Colon (tissue), 2 donors: ENCODE measurements at regions not wholly inside any gene's neighbourhood (a gene's known extent, or its start where the extent isn't known, plus 50 kb on each side); places are given as distances from the start of the nearest gene placed in this dataset.
A peak's percentile ranks its signal among the peaks of the same experiment; 100 is the strongest.

Source experiments
- FAIRE-seq: peaks from 2 replicates; lab custom pipeline; 2012; peaks lifted over from hg19 to GRCh38; lab: Jason Lieb, UNC
- donor health status: control.
- donor health status: control.

DNA sequence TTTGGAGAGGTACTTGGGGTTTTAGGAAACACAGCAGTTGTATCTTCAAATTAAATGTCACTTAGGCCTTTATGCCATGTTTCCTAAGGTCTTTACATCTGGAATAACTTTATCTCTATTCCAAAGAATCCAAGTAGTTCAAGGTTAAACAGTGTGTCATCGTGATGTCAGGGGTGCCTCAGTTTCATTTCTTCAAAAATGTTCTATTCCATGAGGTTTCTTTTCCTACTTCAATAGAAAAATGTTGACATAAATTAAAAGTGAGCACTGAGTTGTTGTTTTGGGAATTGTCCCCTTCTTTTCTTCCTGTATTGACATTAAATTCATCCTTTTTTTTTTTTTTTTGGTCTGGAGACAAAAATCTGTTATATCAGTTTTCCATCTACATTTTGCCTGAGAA, 160.6 kb upstream of the C21orf91 start:
- no peak for FAIRE-seq

DNA sequence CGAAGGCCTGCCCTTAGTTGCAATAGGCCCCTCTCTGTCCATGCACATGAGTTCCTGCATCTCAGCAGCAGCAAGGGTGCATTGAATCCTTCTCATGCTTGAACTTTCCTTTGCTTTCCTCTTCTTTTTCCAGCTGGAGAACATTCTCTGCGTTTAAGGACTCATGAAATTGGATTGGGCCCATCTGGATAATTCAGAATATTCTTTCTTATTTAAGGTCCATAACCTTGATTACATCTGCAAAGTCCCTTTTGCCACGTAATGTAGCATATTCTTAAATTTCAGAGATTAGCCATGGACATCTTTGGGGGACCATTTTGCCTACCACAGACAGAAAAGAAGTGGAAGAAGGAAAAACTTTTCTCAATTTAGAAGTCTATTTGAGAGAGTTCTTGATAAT, 159.7 kb upstream of the C21orf91 start:
- no peak for FAIRE-seq

DNA sequence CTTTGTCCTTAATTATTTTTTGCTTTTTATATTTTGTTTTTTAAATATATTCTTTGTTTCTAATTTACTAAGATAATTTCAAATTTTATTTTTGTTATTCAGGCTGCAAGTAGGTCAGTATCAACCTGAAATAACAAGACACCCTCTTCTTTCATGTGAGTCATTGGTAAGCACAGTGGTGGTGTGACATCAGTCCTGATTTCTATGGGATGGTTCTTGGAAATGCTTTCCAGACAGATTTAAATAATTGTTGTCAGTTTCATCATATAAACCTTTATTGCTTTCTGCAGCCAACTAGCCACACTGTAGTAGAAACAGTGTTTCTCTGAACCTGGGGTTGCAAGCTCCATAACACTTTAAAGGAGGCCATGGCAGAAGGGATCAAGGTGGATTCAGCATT, 157.5 kb upstream of the C21orf91 start:
- no peak for FAIRE-seq

DNA sequence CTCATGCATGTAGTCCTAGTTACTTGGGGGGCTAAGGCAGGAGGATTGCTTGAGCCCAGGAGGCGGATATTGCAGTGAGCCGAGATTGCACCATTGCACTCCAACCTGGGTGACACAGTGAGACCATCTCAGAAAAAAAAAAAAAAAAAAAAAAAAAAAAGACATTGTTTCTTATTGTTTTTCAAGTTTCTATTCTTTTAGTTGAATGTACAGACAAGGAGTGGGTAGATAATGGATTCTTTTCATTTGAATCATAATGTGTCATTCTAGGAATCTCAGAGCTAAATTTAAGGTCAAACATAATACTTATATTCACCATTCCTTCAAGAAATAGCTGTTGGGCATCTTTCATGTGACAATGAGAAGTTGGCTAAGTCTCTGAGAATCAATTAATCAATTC, 157.0 kb upstream of the C21orf91 start:
- FAIRE-seq = no peak

DNA sequence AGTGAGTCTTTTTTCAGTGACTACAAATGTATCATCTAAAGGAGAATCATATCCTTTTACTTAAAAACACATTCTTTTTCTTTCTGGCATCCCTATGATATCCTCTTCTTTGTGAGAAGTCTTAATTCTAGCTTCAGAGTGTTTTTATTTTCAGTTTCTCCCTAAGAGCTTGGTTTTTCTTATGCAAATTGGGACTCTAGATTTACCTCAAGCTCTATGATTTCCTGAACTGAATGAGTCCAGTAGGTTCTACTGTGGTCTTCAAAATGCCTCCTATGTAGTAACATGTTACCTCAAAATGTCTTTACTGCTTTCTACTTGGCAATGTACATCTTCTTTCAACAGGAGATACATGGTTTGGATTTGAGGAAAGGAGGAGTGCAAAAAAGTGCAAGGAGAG, 148.2 kb upstream of the C21orf91 start:
- no peak for FAIRE-seq

DNA sequence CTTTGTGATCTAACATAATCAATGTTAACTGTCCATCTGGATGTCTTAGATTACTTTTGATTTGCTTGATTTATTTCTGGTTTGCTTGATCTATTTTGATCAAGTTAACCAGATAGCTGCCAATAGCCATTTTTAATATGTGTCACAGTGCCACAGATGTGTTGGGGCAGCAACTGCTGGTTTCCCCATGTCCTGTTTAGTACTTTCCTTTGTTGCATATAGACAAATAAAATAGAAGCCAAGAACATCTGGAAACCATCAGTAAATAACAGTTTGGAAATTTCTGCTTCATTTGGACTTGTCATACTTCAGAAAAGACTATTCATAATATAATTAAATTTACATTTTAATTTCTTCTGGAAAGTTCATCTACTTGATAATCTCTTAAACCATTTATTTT, 145.6 kb upstream of the C21orf91 start:
- FAIRE-seq = no peak

DNA sequence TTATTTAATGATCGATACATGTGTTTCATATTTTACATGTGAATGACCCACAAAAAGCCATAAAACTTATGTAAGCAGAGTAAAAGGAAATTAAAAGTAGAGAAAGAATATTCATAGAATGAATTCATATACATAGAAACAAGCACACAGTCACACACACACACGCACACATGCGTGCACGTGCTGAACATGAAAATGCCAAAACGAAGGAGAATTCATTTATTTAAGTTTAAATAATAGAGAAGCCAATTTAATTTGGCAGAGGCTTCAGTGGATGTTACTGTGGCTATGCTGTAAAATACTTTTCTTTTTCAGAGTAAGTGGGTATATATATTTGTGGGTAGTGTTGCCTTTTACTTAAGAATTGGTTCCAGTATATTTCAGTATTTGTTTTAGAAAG, 145.0 kb upstream of the C21orf91 start:
- FAIRE-seq = no peak

DNA sequence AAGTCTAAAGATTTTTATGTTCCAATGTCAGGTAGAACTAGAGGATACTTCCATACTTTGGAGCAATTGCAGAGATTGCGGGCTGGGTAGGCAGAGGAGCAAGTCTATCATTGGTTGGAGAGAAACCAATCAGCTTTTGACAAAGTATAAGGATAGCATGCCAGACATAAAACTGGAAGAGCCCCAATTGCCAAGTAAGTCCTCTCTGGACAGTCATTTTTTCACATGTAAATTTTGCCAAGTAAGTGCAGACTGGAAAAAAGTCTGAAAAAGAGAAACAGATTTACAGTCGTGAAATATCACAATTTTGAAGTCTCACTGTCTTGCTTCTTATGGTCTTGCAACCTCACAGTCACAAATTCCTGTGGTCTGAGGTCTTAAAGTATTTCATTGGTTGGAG, 131.4 kb upstream of the C21orf91 start:
- no peak for FAIRE-seq

DNA sequence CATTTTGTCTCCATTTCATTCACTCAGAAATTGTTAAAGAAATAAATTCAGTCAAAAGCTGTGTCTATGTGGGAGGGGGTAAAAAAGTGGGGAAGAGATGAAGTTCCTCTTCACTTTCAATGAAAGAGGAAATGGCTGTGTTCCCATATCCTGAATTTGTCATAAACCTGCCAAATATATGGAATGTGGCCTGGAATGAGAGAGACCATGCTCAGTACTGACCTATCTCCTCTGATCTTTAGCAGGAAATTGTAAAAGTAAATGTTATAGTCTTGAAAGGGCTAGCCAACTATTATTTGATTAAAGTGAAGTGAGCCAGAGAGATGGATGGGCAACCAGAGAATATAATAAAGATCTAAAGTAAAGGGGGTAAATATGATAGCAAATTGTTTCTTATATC, 130.3 kb upstream of the C21orf91 start:
- no peak for FAIRE-seq

DNA sequence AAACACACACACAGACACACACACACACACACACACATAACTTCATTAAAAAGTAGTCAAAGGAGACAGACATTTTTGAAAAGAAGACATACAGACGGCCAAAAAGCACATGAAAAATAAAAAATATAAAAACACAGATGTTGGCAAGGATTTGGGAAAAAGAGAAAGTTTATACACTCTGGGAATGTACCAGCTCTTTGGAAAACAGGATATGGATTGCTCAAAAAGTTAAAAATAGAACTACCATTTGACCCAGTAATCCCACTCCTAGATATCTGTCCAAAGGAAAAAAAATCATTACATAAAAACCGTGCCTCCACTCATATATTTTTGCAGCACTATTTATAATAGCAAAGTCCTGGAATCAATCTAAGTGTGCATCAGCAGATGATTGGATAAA, 128.4 kb upstream of the C21orf91 start:
- no peak for FAIRE-seq

DNA sequence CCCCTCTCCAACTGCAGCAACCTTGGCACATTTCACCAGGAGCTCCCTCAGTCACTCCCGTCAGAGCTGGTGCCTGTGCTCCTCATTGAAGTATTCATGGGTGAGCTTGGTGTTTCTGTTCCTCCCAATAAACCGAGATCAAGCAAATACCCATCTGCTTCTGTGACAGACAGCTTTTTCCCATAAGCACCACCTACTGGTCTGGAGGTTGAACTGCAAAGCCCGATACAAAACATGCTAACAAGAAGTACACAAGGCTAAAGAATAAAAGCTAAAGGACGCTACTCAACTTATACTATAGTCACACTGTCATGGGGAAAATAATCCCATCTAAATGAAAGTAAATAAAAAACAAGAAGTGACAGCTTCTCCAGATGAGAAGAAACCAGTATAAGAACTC, 111.9 kb upstream of the C21orf91 start:
- FAIRE-seq = no peak

DNA sequence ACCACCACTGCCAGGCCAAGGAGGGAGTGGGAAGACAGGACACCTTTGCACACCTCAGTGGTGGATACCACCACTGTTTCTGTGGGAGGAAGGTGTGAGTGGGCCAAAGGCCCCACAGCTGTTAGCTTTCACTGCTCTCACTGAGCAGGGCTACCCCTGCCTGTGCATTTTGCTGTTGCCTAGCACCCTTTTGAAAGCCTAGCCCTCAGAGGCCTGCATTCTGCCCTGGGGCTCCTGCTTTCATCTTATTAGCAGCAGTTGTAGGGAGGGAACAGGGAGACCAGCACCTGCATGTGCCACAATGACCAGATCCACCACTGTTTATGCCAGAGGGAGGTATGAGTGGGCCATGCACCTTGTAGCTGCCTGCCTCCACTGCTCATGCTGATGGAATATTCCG, 110.9 kb upstream of the C21orf91 start:
- no peak for FAIRE-seq

DNA sequence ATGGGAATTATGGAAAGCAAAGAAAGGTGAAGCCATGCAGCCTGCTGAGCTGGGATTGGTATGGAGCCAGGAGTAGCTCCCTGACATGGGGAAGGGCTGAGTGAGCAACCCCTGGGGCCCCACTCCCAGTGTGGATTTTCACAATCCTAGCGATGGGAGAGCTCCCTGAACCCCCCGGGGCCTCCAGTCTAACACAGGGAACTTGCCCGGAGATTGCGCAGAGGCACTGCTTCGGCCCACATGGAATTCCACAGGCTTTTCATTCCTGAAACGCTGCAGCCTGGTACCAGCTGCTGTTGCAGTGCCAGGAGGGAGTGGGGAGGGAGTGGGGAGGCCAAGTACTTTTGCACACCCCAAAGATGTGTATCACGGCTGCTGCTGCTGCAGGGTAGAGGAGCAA, 110.4 kb upstream of the C21orf91 start:
- FAIRE-seq = no peak

DNA sequence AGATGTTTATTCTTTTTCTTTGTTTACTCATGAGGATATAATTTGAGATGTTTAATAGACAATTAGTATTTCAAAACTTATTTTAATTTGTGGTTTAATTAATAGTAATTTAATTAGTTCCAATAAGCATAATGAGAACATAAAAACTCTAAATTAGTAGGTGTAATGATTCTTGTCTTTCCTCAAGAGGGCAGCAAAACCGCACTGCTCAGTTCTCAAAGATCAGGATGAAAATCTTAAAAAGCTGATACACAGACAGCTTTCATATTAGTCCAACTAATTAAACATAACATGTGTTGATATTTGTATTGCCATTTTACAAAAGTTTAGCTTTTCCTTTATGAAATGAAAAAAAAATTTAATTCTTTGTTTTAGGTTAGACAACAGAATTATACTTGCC, 106.7 kb upstream of the C21orf91 start:
- no peak for FAIRE-seq

DNA sequence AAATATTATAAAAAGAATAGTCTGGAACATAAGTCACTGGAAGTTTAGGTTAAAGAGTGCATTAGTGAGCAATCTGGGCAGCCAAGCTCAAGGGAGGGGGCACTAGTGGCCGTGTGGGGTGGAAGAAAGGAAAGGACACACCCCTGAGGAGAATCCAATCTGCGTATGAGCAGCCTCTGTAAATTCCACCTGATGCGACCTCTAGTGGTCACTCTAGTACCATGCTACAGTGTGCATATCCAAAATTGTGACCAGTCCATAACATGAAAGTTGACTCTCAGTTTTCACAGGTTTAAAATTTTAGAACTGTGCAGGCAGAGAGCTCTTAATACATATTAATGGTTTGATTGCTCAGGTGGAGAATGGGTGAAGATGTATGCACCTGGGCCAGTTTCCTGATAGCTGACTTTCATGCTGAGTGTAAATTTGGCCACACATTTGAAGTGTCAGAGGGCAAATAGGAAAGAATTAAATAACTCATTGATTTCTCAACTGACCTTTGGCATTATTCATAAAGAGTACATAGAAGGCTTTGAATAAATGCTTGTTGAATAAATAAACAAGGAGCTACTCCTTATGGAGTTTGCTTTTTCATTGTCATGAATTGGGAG, 105.9 kb upstream of the C21orf91 start:
- no peak for FAIRE-seq

DNA sequence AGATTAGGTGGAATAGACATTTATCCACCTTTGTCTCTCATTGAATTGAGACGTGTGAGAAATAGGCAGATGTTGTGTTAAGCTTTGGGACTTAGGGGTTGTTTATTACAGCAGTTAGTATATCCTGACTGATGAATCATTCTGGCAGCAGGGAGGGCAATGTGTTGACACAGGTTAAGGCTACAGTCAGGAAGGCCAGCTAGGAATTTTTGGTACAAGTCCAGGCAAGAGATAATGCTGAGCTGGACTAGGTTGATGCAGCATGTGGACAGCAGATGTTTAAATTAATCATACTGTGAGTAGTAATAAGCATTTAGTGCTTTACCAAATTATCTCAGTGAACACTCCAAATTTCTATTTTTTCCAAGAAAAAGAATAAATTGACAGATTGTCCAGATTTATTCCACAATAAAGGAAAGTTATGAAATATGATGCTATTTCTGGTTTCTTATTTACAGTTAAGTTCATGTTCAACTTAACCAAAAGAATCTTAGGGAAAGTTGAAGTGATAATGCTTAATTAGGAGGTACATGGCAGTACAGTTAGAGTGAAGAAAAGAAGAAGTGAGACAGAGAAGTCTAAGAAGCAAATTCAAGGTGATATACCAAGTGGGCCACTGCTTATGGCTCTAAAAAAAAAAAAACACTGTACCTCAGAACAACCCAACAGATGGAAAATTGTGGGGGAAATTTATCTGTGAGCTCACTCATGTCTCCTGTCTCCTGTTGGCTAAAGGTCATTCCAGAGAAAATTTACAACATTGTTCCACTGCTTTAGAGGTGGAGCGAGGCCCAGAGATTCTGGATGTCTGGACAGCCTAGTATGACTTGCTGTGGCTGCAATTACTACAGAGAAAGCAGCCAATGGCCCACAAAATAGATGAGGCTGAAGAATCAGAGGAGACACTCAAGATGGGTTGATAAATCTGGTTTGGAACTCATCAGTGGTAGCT, 102.7 kb upstream of the C21orf91 start:
- no peak for FAIRE-seq

DNA sequence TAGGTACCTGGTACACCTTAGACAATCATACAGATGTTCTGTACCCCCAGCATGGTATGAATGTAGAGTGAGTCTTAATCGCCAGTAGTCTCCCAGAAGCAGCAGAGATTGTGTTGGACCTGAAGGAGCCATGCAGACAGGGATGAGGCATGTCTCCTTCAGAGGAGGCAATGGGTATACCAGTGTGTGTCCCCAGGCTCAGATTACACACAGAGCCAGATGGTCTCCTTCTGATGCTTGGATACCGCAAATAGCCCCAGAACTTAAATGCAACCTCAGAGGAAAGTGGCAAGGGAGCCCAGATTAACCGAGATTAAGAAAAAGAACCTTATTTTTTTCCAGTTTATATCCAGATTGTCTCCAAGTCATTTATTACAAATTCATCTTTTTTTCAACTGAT, 96.8 kb upstream of the C21orf91 start:
- no peak for FAIRE-seq

DNA sequence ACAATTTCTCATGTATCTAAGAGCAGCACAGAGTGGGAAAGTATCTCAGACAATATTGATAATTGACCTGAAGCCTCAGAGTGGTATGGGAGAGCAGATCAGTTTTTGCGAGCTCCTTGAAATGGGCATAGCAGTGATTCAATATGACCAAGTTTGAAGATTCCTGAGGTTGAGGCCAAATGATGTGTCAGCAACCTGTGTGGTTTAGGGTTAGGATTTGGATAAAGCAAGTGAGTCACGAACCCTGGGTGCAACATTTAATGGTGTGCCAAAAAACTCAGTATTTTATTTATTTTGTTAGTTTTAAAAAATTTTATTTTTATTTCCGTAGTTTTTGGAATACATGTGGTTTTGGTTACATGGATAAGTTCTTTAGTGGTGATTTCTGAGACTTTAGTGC, 92.5 kb upstream of the C21orf91 start:
- no peak for FAIRE-seq

DNA sequence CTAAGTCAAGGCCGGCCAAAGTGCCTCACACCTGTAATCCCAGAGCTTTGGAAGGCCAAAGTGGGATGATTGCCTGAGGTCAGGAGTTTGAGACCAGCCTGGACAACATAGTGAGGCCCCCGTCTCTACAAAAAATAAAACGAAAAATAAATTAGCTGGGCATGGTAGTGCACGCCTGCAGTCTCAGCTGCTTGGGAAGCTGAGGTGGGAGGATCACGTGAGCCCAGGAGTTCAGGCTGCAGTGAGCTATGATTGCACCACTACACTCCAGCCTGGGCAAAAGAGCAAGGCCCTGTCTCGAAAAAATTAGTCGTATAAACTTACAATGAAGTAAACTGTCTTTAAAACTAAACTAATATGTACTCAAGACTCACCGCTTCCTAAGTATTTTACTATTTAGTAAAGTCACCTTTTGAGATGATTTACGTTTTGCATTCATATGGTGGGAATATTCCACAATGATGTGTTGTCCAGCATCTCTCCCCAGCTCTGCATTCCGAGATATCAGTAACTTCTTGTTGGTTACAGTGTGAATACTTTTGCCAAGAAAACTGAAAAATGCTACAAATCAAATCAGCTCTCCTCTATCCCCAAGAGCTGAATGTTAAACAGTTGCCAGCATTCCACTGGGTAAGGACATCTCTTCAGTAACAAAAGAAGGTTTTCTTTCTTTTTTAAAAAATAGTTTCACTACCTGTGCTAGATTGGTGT, 84.9 kb upstream of the C21orf91 start:
- FAIRE-seq = no peak

DNA sequence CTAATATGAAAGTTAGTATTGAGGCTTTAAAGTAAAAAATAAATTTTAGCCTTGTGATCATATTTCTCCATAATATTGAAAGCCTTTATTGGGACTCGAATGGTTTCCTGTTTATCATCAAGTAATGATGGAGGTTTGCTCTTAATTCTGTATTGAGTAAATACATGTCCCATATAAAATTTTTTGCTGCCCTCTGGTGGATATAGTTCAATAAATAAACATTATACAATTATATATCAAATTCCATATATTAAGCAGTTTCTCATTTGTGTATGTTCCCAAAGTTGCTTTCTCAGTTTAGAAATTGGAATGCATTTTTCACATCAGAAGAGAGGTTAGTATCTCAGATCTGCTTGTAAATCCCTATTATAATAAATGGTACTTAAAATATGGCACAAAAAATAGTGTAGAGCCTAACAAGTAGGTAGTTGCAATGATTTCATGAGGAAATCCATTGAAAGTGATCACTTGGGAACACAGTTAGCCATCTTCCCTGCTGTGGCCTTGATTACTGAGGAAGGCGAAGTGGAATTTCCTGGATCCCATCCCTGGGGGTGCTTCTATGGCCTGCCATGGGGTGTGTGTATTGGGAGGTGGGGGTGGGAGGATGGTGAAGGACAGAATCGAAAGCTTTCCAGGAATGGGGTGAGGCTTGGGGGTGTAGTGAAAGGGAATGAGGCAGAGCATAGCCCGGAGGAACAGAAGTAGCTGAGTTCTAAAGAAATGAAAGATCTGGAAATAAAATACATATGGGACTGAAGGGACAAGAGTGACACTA, 84.1 kb upstream of the C21orf91 start:
- FAIRE-seq = peak; percentile 18

DNA sequence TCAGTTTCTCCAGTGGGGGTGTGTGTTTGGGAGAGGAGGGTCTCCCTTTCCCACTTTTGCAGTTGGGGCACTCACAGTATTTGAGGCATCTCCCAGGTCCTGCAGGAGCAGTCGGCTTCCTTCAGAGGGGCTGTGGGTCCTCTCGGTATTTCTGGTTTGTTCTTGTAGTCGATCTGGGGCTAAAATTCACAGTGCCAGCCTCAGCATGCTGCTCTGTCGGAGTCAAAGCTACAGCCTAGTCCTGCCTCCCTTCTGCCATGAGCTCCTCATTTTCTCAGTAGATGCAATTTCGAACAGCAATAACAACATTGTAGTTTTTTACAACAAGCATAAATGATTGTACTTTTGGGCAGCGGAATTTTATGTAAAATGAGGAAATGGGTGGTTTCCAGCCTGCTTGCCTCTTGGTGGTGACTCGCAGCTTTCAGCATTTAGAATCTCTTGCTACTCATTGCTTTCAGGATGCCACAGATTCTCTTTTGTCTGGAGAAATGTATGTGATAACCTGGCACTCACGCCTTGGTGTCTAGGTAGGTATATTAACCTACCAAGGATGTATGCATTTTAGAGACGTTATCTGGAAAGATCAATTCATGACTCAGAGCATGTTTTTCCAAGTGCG, 82.4 kb upstream of the C21orf91 start:
- no peak for FAIRE-seq

DNA sequence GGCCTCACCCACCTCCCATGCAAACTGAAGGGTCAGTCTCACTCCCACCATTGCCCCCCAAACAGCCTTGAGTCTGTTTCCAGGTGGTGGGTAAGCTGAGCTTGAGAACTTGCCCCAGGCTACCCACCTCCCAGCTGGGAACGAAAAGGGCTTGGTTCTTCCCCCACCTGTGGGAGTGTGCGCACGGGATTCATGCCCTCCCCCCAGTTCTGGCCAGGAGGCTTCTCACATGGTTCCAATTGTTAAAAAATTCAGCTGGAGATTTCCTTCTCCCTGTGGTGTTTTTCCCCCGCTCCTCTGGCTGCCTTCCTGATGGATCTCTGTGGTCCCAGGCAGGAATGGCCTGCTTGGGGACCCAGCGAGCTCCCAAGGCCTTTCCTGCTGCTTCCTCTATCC, 81.8 kb upstream of the C21orf91 start:
- FAIRE-seq = no peak
